CD14-positive monocyte (primary cell): ENCODE measurements at regions not wholly inside any gene's neighbourhood (a gene's known extent, or its start where the extent isn't known, plus 50 kb on each side); places are given as distances from the start of the nearest gene placed in this dataset.

Source experiments
- DNase-seq, 3 donors: peaks; one replicate each; pipeline ENCODE4 v3.0.0-alpha.2; 2011 to 2022
- H2AFZ ChIP-seq: 2 replicates; pipeline ENCODE4 v1.6.0; 2012; ENCODE audit warnings: mild to moderate bottlenecking, low read depth, low read length, inconsistent platforms; ENCODE audit not compliant: insufficient read depth, poor library complexity, severe bottlenecking
- H3K27ac ChIP-seq, 2 donors: 1 replicate in 1 of 2; 2 replicates in 1 of 2; pipeline ENCODE4 v1.5.1; 2012 to 2013; ENCODE audit warnings: low read length in 2 of 2, control low read depth in 1 of 2, inconsistent platforms in 1 of 2, low read depth in 1 of 2, mild to moderate bottlenecking in 1 of 2
- H3K27me3 ChIP-seq, 2 donors: one replicate each; pipeline versions ENCODE4 v1.6.0 to v1.6.1; 2011 to 2013; ENCODE audit warnings: low read length in 2 of 2; ENCODE audit not compliant: control insufficient read depth in 2 of 2, insufficient read depth in 2 of 2
- H3K36me3 ChIP-seq, 2 donors: replicated peaks in 1 of 2; 1 replicate in 1 of 2; 2 replicates in 1 of 2; pipeline versions ENCODE4 v1.5.1 to v1.6.1; 2012 to 2013; ENCODE audit warnings: low read length in 2 of 2, control low read depth in 1 of 2, inconsistent platforms in 1 of 2, mild to moderate bottlenecking in 1 of 2; ENCODE audit not compliant: insufficient read depth in 2 of 2, control insufficient read depth in 1 of 2
- H3K4me1 ChIP-seq, 2 donors: 1 replicate in 1 of 2; 2 replicates in 1 of 2; pipeline versions ENCODE4 v1.5.1 to v1.6.1; 2012 to 2013; ENCODE audit warnings: low read length in 2 of 2, control low read depth in 1 of 2, inconsistent platforms in 1 of 2, mild to moderate bottlenecking in 1 of 2, moderate library complexity in 1 of 2; ENCODE audit not compliant: insufficient read depth in 2 of 2, control insufficient read depth in 1 of 2
- H3K4me2 ChIP-seq: replicated peaks from 2 replicates; pipeline ENCODE3; 2012; ENCODE audit warnings: low read length, moderate library complexity, mild to moderate bottlenecking; ENCODE audit not compliant: poor library complexity, severe bottlenecking; ENCODE audit errors: extremely low read depth
- H3K4me3 ChIP-seq, 3 experiments: fragments of 200-600 bp in 1 of 3; sonication (generic) in 1 of 3; replicated peaks in 1 of 3; 1 replicate in 2 of 3; 2 replicates in 1 of 3; pipeline ENCODE4 v1.5.1; 2011 to 2013; ENCODE audit warnings: low read length in 3 of 3, mild to moderate bottlenecking in 3 of 3, control low read depth in 2 of 3, low read depth in 2 of 3, inconsistent platforms in 1 of 3, moderate library complexity in 1 of 3
- H3K79me2 ChIP-seq: 2 replicates; pipeline ENCODE4 v1.6.0; 2012; ENCODE audit warnings: mild to moderate bottlenecking, control low read depth, inconsistent platforms, low read length, moderate library complexity; ENCODE audit not compliant: insufficient read depth
- H3K9ac ChIP-seq: 2 replicates; pipeline ENCODE4 v1.6.0; 2017; ENCODE audit warnings: low read length, mild to moderate bottlenecking; ENCODE audit not compliant: insufficient read depth, poor library complexity, severe bottlenecking
- H3K9me3 ChIP-seq, 2 donors: replicated peaks in 1 of 2; 1 replicate in 1 of 2; 2 replicates in 1 of 2; pipeline versions ENCODE4 v1.5.1 to v1.6.1; 2012 to 2013; ENCODE audit warnings: low read length in 2 of 2, control low read depth in 1 of 2; ENCODE audit not compliant: control insufficient read depth in 1 of 2, insufficient read depth in 1 of 2
- H4K20me1 ChIP-seq: 2 replicates; pipeline ENCODE4 v1.6.0; 2012; ENCODE audit warnings: mild to moderate bottlenecking, low read length, control low read depth, moderate library complexity; ENCODE audit not compliant: insufficient read depth
- H3K27ac Mint-ChIP-seq, 7 donors: one replicate each; pipeline ENCODE4 v1.8.0; 2020; ENCODE audit warnings: mild to moderate bottlenecking in 7 of 7, mixed read lengths in 7 of 7, moderate library complexity in 6 of 7, inconsistent platforms in 2 of 7
- H3K27me3 Mint-ChIP-seq, 3 donors: one replicate each; pipeline ENCODE4 v1.8.0; 2021 to 2022; ENCODE audit warnings: low read depth in 3 of 3, mild to moderate bottlenecking in 3 of 3, mixed read lengths in 3 of 3, moderate library complexity in 3 of 3, inconsistent platforms in 1 of 3
- H3K36me3 Mint-ChIP-seq, 2 donors: one replicate each; pipeline ENCODE4 v1.8.0; 2020; ENCODE audit warnings: mixed read lengths in 2 of 2, inconsistent platforms in 1 of 2, mild to moderate bottlenecking in 1 of 2
- H3K4me1 Mint-ChIP-seq: one replicate; pipeline ENCODE4 v1.8.0; 2020; ENCODE audit warnings: mild to moderate bottlenecking, mixed read lengths
- H3K4me3 Mint-ChIP-seq, 2 donors: one replicate each; pipeline ENCODE4 v1.8.0; 2020; ENCODE audit warnings: mild to moderate bottlenecking in 2 of 2, mixed read lengths in 2 of 2, moderate library complexity in 1 of 2
- H3K9me3 Mint-ChIP-seq, 7 donors: one replicate each; pipeline ENCODE4 v1.8.0; 2020 to 2022; ENCODE audit warnings: mixed read lengths in 7 of 7, mild to moderate bottlenecking in 6 of 7, moderate library complexity in 6 of 7, inconsistent platforms in 2 of 7
- CTCF ChIP-seq: fragments of 200-600 bp; IDR thresholded peaks from one replicate; pipeline ENCODE4 v1.8.0; 2022; ENCODE audit warnings: antibody characterized with exemption, mild to moderate bottlenecking
- WGBS: methylation state at CpG from one replicate; pipeline ENCODE4 v1.1.5; 2013; ENCODE audit warnings: missing lambda C conversion rate; ENCODE audit not compliant: insufficient coverage; 5-methylcytosine and 5-hydroxymethylcytosine counted together
- intact Hi-C, 2 donors: fragments of 100-400 bp; cut with micrococcal nuclease; formaldehyde crosslinking; loops; one replicate each; pipeline versions ENCODE4 v1.15.0 to v1.15.1; 2023

GRCh38 chr5:159576902-159577301 lies 246.6 kb upstream of the IL12B start:
- H2AFZ ChIP-seq, result no peak overlapping the region
- H3K27ac Mint-ChIP-seq, result no peak overlapping the region
- no peaks in the 10 kb centered on the region for H3K79me2 ChIP-seq
- peaks cover 3% of the 10 kb centered on the region for H3K4me1 Mint-ChIP-seq
- no peaks in the 10 kb centered on the region for H3K36me3 Mint-ChIP-seq
- no peak overlapping the region for H3K4me2 ChIP-seq
- peaks cover 1 to 4% (median 3%) of the 10 kb centered on the region in 3 donors for H3K27me3 Mint-ChIP-seq
- no peak overlapping the region for H3K4me3 ChIP-seq
- H3K27me3 ChIP-seq, result no peaks in the 10 kb centered on the region
- H3K4me1 ChIP-seq, result no peaks in the 10 kb centered on the region
- intact Hi-C loops, result no loop called here
- no peak for TF ChIP-seq CTCF
- H3K36me3 ChIP-seq, result no peaks in the 10 kb centered on the region
- no peak overlapping the region for H3K9ac ChIP-seq
- H3K4me3 Mint-ChIP-seq, result no peak overlapping the region
- H4K20me1 ChIP-seq, result no peaks in the 10 kb centered on the region
- H3K9me3 ChIP-seq, result no peaks in the 10 kb centered on the region
- no peaks in the 10 kb centered on the region for H3K9me3 Mint-ChIP-seq
- DNase-seq, result no peak
- 100% methylated on average over 5 of the region's 7 CpGs for WGBS
- H3K27ac ChIP-seq, result no peak overlapping the region

- H3K4me3 ChIP-seq, result no peak overlapping the region
- H3K79me2 ChIP-seq, result no peaks in the 10 kb centered on the region
- no peaks in the 10 kb centered on the region for H3K9me3 ChIP-seq
- no peak overlapping the region for H3K27ac ChIP-seq
- H3K36me3 Mint-ChIP-seq, result no peaks in the 10 kb centered on the region
- H3K4me3 Mint-ChIP-seq, result no peak overlapping the region
- no peak overlapping the region for H3K27ac Mint-ChIP-seq
- peaks cover 0 to 3% (median 0%) of the 10 kb centered on the region in 7 donors for H3K9me3 Mint-ChIP-seq
- no peak overlapping the region for H3K4me2 ChIP-seq
- 93% methylated on average over 3 of the region's 7 CpGs for WGBS
- no peaks in the 10 kb centered on the region for H4K20me1 ChIP-seq
- H3K27me3 Mint-ChIP-seq, result peaks cover under 1 to 3% (median 1%) of the 10 kb centered on the region in 3 donors
- H2AFZ ChIP-seq, result no peak overlapping the region
- DNase-seq, result no peak
- intact Hi-C loops, result no loop called here
- no peak overlapping the region for H3K9ac ChIP-seq
- TF ChIP-seq CTCF, result no peak
- no peaks in the 10 kb centered on the region for H3K4me1 ChIP-seq
- H3K27me3 ChIP-seq, result no peaks in the 10 kb centered on the region
- H3K36me3 ChIP-seq, result no peaks in the 10 kb centered on the region
- peaks cover 1% of the 10 kb centered on the region for H3K4me1 Mint-ChIP-seq
Measured at GRCh38 chr5:159581502-159582249, 251.4 kb upstream of the IL12B start.
